GM19452 (cell line): ENCODE measurements at regions not wholly inside any gene's neighbourhood (a gene's known extent, or its start where the extent isn't known, plus 50 kb on each side); places are given as distances from the start of the nearest gene placed in this dataset.

ENCODE experiments used
- ATAC-seq: cut with Tn5 transposase; IDR thresholded peaks from one replicate; pipeline ENCODE4 v1.9.1; 2021; ENCODE audit not compliant: unreplicated experiment

- no peak for ATAC-seq
Measured at GRCh38 chr6:129920103-129920798, 59.1 kb upstream of the TMEM244 start.

GRCh38 chr6:129911732-129912131, 50.6 kb upstream of the TMEM244 start:
- no peak for ATAC-seq
